GM12801 (cell line): ENCODE measurements at regions not wholly inside any gene's neighbourhood (a gene's known extent, or its start where the extent isn't known, plus 50 kb on each side); places are given as distances from the start of the nearest gene placed in this dataset.

Experiments used
- CTCF ChIP-seq: IDR thresholded peaks from one replicate; pipeline ENCODE4 v1.5.1; 2011; ENCODE audit warnings: control low read depth; ENCODE audit not compliant: insufficient read length; ENCODE audit errors: extremely low read depth

GRCh38 chr5:167950126-167950721, 341.2 kb upstream of the WWC1 start:
- TF ChIP-seq CTCF, result no peak

DNA sequence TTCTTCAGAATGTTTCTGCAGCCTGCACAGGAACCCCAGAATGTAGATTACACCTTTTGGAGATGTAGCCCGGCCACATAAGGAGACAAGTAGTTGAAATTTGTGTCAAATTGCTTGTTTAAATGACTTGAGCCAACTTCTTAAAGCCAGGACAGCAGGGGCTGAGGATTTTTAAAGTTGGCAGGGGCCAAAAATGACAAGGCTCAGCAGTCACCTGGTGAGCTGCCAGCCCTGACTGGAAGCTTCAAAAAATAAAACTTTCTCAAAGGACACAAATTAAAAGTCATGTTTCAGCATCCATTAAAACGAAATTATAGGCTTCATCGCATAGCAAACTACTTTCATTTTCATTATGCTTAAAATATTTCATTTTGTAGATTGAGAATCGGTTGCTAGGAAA, 340.3 kb upstream of the WWC1 start:
- no peak for TF ChIP-seq CTCF

GRCh38 chr5:167952278-167952995, 339.0 kb upstream of the WWC1 start:
- TF ChIP-seq CTCF, result no peak

DNA sequence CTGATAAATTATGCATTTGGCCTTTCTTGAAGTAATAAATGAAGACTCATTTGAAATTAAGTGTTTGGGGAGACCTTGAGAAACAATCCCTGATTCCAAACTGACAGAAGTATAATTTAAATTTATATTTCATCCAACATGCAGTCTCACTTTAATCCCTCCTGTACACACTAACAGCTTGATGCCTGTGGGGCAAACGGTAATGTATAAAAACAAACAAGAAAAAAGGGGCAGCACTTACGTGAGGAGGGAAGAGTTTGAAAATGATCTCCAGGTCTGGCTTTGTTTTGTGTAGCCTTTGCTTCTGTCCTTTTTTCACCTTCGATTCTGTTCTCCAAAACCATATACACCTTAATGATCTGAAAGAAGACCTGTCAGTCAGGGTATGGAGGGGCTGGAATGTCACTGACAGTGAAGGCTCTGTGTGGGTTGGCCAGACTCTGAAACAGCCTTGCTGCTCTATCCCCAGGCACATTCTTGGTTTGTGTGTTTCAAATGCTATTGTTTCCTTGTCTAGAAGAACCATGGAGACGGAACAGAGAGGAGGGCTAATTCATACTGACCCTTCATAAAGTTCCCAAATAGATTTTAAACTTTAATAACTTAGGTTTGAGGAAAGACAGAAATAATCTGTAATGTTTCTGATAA, 338.2 kb upstream of the WWC1 start:
- no peak for TF ChIP-seq CTCF

GRCh38 chr5:167961731-167962130, 329.7 kb upstream of the WWC1 start:
- no peak for TF ChIP-seq CTCF

- no peak for TF ChIP-seq CTCF
Observed at GRCh38 chr5:167964529-167964928, 326.9 kb upstream of the WWC1 start.

GRCh38 chr5:167965710-167966109, 325.7 kb upstream of the WWC1 start:
- TF ChIP-seq CTCF, result no peak
